ENCODE measurements at regions not wholly inside any gene's neighbourhood (a gene's known extent, or its start where the extent isn't known, plus 50 kb on each side); places are given as distances from the start of the nearest gene placed in this dataset.

DNA sequence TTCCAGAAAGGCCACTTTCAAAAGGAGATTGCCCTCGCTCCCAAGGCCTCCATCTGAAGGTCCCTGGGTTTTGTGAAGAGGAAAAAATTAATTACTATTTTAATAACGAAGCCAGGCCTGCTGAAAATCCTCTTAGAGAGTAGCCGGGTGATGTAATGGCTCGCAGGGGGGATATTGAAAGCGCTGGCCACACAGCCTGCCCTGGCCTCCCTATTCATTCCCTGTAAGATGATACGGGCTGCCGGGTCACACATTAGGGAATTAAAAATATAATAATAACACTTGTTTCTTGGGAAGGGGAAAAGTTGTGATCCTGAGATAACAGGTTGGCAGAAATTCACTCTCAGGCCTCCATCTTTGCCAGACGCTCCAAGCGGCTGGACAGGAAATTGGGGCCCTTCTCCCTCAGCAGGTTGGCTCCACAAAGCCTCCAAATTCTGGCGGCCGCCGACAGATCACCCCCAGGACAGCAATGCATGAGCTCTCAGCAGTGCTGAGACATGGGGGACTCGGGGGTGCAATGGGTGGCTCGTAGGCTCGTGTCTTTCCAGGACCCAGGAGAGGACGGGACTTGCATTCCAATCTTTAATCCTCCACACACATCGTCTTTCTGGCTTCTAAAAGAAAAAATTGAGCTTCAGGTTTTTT is 299.9 kb upstream of the SALL3 start:
- H2AFZ ChIP-seq (ENCODE audit: low read length) = no peak overlapping the region
- CTCF ChIA-PET (ENCODE audit: unreplicated experiment) = no interaction called here
- H4K20me1 ChIP-seq (ENCODE audit: insufficient read depth, low read length) = no peaks in the 10 kb centered on the region
- no peaks in the 10 kb centered on the region for H3K79me2 ChIP-seq (ENCODE audit: insufficient read depth, low read depth, low read length)
- POLR2A ChIA-PET = interaction anchor here (0.7 kb wide), 1 partner anchor 173 kb away, joined by 3 read pairs; no protein-coding TSS in a partner anchor
- no peak for TF ChIP-seq EZH2phosphoT487 (IDR thresholded peaks at IDR 0.05; ENCODE audit: borderline replicate concordance, low read depth, low read length)
- TF ChIP-seq, protein P1, sequence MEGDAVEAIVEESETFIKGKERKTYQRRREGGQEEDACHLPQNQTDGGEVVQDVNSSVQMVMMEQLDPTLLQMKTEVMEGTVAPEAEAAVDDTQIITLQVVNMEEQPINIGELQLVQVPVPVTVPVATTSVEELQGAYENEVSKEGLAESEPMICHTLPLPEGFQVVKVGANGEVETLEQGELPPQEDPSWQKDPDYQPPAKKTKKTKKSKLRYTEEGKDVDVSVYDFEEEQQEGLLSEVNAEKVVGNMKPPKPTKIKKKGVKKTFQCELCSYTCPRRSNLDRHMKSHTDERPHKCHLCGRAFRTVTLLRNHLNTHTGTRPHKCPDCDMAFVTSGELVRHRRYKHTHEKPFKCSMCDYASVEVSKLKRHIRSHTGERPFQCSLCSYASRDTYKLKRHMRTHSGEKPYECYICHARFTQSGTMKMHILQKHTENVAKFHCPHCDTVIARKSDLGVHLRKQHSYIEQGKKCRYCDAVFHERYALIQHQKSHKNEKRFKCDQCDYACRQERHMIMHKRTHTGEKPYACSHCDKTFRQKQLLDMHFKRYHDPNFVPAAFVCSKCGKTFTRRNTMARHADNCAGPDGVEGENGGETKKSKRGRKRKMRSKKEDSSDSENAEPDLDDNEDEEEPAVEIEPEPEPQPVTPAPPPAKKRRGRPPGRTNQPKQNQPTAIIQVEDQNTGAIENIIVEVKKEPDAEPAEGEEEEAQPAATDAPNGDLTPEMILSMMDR (conservative IDR thresholded peaks at IDR 0.05; ENCODE audit: low read length) = no peak
- no peak overlapping the region for H3K4me2 ChIP-seq (ENCODE audit: low read length)
- no peaks in the 10 kb centered on the region for H3K9me3 ChIP-seq (ENCODE audit: low read length)
- DNase-seq (ENCODE audit: low spot score) = no peak
- no peaks in the 10 kb centered on the region for H3K36me3 ChIP-seq (ENCODE audit: insufficient read depth, low read length)
- H3K4me1 ChIP-seq (ENCODE audit: insufficient read depth, low read length, poor library complexity, severe bottlenecking) = no peaks in the 10 kb centered on the region
- no peak overlapping the region for H3K4me3 ChIP-seq (ENCODE audit: low read depth, low read length, poor library complexity, severe bottlenecking)
- H3K9me2 ChIP-seq (ENCODE audit: insufficient read depth, low read length) = no peaks in the 10 kb centered on the region
- intact Hi-C loops (cut with micrococcal nuclease; ENCODE audit: unreplicated experiment) = no loop called here
- no peak overlapping the region for H3K27ac ChIP-seq (ENCODE audit: low read depth, low read length, poor library complexity, severe bottlenecking)
- BruUV-seq (replicated peaks) = no TSS peak

DNA sequence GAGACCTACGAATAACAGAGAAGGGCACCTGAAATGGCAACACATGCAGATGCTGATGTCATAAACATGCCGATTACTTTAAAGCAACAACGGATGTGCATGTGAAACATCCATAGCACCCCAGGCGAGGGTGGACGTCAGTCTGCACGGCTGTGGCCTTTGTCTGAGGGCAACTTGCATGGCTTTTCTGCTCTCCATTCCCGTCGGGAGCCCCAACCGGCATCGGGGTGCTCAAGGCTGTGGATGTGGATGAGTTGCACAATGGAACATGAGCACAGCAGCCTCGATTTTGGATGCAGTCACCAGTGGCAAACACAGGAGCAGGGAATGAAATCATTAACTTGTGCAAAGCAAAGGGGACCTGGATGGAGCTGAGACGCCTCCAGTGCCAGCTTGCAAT is 298.2 kb upstream of the SALL3 start:
- no peaks in the 10 kb centered on the region for H3K9me2 ChIP-seq (ENCODE audit: insufficient read depth, low read length)
- H3K9me3 ChIP-seq (ENCODE audit: low read length) = no peaks in the 10 kb centered on the region
- no peaks in the 10 kb centered on the region for H3K36me3 ChIP-seq (ENCODE audit: insufficient read depth, low read length)
- ChIA-PET CTCF (ENCODE audit: unreplicated experiment) (no interaction called here), POLR2A (no interaction called here)
- intact Hi-C loops (cut with micrococcal nuclease; ENCODE audit: unreplicated experiment) = no loop called here
- no peak for TF ChIP-seq EZH2phosphoT487 (IDR thresholded peaks at IDR 0.05; ENCODE audit: borderline replicate concordance, low read depth, low read length)
- TF ChIP-seq, protein P1 (conservative IDR thresholded peaks at IDR 0.05; ENCODE audit: low read length) = no peak
- H3K4me3 ChIP-seq (ENCODE audit: low read depth, low read length, poor library complexity, severe bottlenecking) = no peak overlapping the region
- no peaks in the 10 kb centered on the region for H3K4me1 ChIP-seq (ENCODE audit: insufficient read depth, low read length, poor library complexity, severe bottlenecking)
- no TSS peak for BruUV-seq (replicated peaks)
- H4K20me1 ChIP-seq (ENCODE audit: insufficient read depth, low read length) = no peaks in the 10 kb centered on the region
- H3K27ac ChIP-seq (ENCODE audit: low read depth, low read length, poor library complexity, severe bottlenecking) = no peak overlapping the region
- H3K4me2 ChIP-seq (ENCODE audit: low read length) = no peak overlapping the region
- no peaks in the 10 kb centered on the region for H3K79me2 ChIP-seq (ENCODE audit: insufficient read depth, low read depth, low read length)
- no peak for DNase-seq (ENCODE audit: low spot score)
- H2AFZ ChIP-seq (ENCODE audit: low read length) = no peak overlapping the region

DNA sequence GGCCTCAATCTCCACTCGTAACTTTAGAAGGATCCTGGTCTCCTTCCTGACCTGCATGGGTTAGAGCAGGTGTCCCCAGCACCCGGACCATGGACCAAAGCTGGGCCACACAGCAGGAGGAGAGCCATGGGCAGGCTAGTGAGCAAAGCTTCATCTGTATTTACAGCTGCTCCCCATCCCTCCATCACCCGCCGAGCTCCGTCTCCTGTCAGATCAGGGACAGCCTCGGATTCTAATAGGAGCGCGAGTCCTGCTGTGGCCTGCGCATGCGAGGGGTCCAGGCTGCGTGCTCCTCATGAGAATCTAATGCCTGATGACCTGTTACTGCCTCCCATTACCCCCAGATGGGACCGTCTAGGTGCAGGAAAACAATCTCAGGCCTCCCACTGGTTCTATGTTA is 297.7 kb upstream of the SALL3 start:
- Histone ChIP-seq H3K4me1 (ENCODE audit: insufficient read depth, low read length, poor library complexity, severe bottlenecking) (no peaks in the 10 kb centered on the region), H3K27ac (ENCODE audit: low read depth, low read length, poor library complexity, severe bottlenecking) (no peak overlapping the region), H3K79me2 (ENCODE audit: insufficient read depth, low read depth, low read length) (no peaks in the 10 kb centered on the region), H3K9me2 (ENCODE audit: insufficient read depth, low read length) (no peaks in the 10 kb centered on the region), H3K36me3 (ENCODE audit: insufficient read depth, low read length) (no peaks in the 10 kb centered on the region), H3K4me2 (ENCODE audit: low read length) (no peak overlapping the region), H3K9me3 (ENCODE audit: low read length) (no peaks in the 10 kb centered on the region), H4K20me1 (ENCODE audit: insufficient read depth, low read length) (no peaks in the 10 kb centered on the region), H2AFZ (ENCODE audit: low read length) (no peak overlapping the region), H3K4me3 (ENCODE audit: low read depth, low read length, poor library complexity, severe bottlenecking) (no peak overlapping the region)
- no peak for TF ChIP-seq EZH2phosphoT487 (IDR thresholded peaks at IDR 0.05; ENCODE audit: borderline replicate concordance, low read depth, low read length)
- TF ChIP-seq, protein P1 (conservative IDR thresholded peaks at IDR 0.05; ENCODE audit: low read length) = no peak
- CTCF ChIA-PET (ENCODE audit: unreplicated experiment) = no interaction called here
- BruUV-seq (replicated peaks) = no TSS peak
- no peak for DNase-seq (ENCODE audit: low spot score)
- intact Hi-C loops (cut with micrococcal nuclease; ENCODE audit: unreplicated experiment) = no loop called here
- POLR2A ChIA-PET = no interaction called here
